ENCODE measurements at regions not wholly inside any gene's neighbourhood (a gene's known extent, or its start where the extent isn't known, plus 50 kb on each side); places are given as distances from the start of the nearest gene placed in this dataset.

DNA sequence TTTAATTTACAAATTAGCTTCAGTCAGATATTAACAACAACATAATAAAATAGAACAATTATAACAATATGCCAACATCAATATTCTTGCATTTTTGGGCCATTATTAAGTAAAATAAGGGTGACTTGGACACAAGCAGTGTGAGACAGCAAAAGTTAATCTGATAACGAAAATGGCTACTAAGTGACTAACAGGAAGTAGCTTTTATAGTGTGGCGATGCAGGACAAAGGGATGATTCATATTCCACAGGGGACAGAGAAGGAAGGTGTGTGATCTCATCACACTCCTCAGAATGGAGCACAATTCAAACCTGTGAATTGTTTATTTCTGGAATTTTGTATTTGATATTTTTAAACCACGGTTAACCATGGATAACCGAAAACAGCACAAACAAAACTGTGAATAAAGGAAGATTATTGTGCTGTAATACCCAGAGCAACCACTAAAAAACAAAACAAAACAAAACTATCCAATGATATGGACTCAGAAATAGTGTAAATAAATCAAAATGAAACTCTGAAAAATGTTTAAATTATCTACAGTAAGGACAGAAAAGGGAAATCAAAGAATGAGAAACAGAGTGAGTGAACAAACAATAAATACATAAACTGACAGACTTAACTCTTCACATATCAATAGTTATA, 66.9 kb upstream of the TFEC start:
- TF ChIP-seq CTCF (IDR thresholded peaks at IDR 0.05; ENCODE audit: borderline replicate concordance, extremely low read depth, low read length, poor library complexity, severe bottlenecking) (peak; percentile 21), EZH2 (IDR thresholded peaks at IDR 0.05; ENCODE audit: borderline replicate concordance, low read depth, low read length, severe bottlenecking) (no peak)
